ENCODE measurements at regions not wholly inside any gene's neighbourhood (a gene's known extent, or its start where the extent isn't known, plus 50 kb on each side); places are given as distances from the start of the nearest gene placed in this dataset.

DNA sequence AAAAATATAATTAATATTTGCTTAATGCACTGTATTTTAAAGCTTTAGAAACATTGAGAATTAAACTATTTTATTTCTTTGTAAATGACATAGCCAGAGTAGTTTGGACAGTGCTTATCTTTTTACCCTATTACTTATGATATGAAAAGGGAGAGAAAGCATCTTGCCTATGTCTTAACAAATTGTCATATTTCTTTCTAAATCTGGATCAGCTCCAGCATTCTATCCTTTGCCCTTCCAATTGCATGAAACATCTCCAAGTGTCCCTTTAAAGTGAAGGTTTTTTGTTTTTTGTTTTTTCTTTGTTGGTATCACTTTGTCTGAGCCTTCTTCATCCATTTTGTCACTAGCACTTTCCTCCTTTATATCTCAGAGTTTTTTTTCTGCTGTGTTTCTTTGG lies 511.6 kb upstream of the FAM174A start (continued):
- TF ChIP-seq, protein P1, sequence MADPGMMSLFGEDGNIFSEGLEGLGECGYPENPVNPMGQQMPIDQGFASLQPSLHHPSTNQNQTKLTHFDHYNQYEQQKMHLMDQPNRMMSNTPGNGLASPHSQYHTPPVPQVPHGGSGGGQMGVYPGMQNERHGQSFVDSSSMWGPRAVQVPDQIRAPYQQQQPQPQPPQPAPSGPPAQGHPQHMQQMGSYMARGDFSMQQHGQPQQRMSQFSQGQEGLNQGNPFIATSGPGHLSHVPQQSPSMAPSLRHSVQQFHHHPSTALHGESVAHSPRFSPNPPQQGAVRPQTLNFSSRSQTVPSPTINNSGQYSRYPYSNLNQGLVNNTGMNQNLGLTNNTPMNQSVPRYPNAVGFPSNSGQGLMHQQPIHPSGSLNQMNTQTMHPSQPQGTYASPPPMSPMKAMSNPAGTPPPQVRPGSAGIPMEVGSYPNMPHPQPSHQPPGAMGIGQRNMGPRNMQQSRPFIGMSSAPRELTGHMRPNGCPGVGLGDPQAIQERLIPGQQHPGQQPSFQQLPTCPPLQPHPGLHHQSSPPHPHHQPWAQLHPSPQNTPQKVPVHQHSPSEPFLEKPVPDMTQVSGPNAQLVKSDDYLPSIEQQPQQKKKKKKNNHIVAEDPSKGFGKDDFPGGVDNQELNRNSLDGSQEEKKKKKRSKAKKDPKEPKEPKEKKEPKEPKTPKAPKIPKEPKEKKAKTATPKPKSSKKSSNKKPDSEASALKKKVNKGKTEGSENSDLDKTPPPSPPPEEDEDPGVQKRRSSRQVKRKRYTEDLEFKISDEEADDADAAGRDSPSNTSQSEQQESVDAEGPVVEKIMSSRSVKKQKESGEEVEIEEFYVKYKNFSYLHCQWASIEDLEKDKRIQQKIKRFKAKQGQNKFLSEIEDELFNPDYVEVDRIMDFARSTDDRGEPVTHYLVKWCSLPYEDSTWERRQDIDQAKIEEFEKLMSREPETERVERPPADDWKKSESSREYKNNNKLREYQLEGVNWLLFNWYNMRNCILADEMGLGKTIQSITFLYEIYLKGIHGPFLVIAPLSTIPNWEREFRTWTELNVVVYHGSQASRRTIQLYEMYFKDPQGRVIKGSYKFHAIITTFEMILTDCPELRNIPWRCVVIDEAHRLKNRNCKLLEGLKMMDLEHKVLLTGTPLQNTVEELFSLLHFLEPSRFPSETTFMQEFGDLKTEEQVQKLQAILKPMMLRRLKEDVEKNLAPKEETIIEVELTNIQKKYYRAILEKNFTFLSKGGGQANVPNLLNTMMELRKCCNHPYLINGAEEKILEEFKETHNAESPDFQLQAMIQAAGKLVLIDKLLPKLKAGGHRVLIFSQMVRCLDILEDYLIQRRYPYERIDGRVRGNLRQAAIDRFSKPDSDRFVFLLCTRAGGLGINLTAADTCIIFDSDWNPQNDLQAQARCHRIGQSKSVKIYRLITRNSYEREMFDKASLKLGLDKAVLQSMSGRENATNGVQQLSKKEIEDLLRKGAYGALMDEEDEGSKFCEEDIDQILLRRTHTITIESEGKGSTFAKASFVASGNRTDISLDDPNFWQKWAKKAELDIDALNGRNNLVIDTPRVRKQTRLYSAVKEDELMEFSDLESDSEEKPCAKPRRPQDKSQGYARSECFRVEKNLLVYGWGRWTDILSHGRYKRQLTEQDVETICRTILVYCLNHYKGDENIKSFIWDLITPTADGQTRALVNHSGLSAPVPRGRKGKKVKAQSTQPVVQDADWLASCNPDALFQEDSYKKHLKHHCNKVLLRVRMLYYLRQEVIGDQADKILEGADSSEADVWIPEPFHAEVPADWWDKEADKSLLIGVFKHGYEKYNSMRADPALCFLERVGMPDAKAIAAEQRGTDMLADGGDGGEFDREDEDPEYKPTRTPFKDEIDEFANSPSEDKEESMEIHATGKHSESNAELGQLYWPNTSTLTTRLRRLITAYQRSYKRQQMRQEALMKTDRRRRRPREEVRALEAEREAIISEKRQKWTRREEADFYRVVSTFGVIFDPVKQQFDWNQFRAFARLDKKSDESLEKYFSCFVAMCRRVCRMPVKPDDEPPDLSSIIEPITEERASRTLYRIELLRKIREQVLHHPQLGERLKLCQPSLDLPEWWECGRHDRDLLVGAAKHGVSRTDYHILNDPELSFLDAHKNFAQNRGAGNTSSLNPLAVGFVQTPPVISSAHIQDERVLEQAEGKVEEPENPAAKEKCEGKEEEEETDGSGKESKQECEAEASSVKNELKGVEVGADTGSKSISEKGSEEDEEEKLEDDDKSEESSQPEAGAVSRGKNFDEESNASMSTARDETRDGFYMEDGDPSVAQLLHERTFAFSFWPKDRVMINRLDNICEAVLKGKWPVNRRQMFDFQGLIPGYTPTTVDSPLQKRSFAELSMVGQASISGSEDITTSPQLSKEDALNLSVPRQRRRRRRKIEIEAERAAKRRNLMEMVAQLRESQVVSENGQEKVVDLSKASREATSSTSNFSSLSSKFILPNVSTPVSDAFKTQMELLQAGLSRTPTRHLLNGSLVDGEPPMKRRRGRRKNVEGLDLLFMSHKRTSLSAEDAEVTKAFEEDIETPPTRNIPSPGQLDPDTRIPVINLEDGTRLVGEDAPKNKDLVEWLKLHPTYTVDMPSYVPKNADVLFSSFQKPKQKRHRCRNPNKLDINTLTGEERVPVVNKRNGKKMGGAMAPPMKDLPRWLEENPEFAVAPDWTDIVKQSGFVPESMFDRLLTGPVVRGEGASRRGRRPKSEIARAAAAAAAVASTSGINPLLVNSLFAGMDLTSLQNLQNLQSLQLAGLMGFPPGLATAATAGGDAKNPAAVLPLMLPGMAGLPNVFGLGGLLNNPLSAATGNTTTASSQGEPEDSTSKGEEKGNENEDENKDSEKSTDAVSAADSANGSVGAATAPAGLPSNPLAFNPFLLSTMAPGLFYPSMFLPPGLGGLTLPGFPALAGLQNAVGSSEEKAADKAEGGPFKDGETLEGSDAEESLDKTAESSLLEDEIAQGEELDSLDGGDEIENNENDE (IDR thresholded peaks at IDR 0.05; ENCODE audit: insufficient replicate concordance, low read length), result no peak
- TF ChIP-seq JUN (IDR thresholded peaks at IDR 0.05; ENCODE audit: low read depth, low read length) (no peak), CHD2 (IDR thresholded peaks at IDR 0.05; ENCODE audit: low read length) (no peak), NRF1 (IDR thresholded peaks at IDR 0.05; ENCODE audit: low read depth, low read length) (no peak), TCF12 (IDR thresholded peaks at IDR 0.05; ENCODE audit: low read depth, low read length) (no peak), CHD1 (IDR thresholded peaks at IDR 0.05; ENCODE audit: low read depth, low read length) (no peak), POU5F1 (IDR thresholded peaks at IDR 0.05; ENCODE audit: low read depth, low read length) (no peak), SIRT6 (IDR thresholded peaks at IDR 0.05; ENCODE audit: low read length) (no peak), SP1 (IDR thresholded peaks at IDR 0.05; ENCODE audit: low read depth, low read length) (no peak), HDAC6 (IDR thresholded peaks at IDR 0.05; ENCODE audit: low read depth, low read length) (no peak)
- TF ChIP-seq, protein P2, sequence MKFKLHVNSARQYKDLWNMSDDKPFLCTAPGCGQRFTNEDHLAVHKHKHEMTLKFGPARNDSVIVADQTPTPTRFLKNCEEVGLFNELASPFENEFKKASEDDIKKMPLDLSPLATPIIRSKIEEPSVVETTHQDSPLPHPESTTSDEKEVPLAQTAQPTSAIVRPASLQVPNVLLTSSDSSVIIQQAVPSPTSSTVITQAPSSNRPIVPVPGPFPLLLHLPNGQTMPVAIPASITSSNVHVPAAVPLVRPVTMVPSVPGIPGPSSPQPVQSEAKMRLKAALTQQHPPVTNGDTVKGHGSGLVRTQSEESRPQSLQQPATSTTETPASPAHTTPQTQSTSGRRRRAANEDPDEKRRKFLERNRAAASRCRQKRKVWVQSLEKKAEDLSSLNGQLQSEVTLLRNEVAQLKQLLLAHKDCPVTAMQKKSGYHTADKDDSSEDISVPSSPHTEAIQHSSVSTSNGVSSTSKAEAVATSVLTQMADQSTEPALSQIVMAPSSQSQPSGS (IDR thresholded peaks at IDR 0.05; ENCODE audit: low read length), result no peak

Data from H1 (cell line).